Mammary epithelial cell (primary cell): ENCODE measurements at regions not wholly inside any gene's neighbourhood (a gene's known extent, or its start where the extent isn't known, plus 50 kb on each side); places are given as distances from the start of the nearest gene placed in this dataset.

ENCODE experiments used
- EZH2 ChIP-seq: IDR thresholded peaks from 2 replicates; pipeline ENCODE4 v1.6.1; 2012; ENCODE audit warnings: low read length, inconsistent platforms, borderline replicate concordance
- TF ChIP-seq, protein P1 (sequence below), 2 donors: IDR thresholded peaks in 1 of 2; conservative IDR thresholded peaks in 1 of 2; 2 replicates each; pipeline ENCODE4 v1.5.1; 2011 to 2012; ENCODE audit warnings: inconsistent platforms in 2 of 2, low read length in 2 of 2, mild to moderate bottlenecking in 2 of 2, control low read depth in 1 of 2, low read depth in 1 of 2; ENCODE audit not compliant: insufficient read depth in 1 of 2; ENCODE audit errors: extremely low read depth in 1 of 2

DNA sequence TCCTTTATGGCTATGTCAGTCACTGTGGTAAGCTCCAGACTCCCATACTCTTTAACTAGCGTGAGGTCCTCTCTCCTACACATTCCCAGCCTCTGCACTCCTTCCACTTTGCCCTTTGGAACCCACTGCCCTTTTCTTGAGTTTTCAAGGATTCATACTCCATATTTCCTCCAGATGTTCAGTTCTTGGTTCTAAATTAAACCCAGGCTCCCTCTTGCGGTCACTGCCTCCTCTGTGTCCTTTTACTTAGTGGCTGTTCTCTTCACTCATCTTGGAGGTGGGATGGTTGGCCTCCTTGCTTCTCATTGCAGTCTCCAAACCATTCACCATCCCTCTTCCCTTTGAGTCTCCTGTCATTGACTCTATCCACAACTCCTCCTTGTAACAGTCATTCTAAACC is 208.1 kb downstream of the TGFB2 start:
- no peak for TF ChIP-seq EZH2
- TF ChIP-seq, protein P1, sequence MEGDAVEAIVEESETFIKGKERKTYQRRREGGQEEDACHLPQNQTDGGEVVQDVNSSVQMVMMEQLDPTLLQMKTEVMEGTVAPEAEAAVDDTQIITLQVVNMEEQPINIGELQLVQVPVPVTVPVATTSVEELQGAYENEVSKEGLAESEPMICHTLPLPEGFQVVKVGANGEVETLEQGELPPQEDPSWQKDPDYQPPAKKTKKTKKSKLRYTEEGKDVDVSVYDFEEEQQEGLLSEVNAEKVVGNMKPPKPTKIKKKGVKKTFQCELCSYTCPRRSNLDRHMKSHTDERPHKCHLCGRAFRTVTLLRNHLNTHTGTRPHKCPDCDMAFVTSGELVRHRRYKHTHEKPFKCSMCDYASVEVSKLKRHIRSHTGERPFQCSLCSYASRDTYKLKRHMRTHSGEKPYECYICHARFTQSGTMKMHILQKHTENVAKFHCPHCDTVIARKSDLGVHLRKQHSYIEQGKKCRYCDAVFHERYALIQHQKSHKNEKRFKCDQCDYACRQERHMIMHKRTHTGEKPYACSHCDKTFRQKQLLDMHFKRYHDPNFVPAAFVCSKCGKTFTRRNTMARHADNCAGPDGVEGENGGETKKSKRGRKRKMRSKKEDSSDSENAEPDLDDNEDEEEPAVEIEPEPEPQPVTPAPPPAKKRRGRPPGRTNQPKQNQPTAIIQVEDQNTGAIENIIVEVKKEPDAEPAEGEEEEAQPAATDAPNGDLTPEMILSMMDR (conservative IDR thresholded peaks at IDR 0.05 in 1 of 2, IDR thresholded peaks at IDR 0.05 in 1 of 2; ENCODE audit: extremely low read depth in 1 of 2, insufficient read depth in 1 of 2, low read depth in 1 of 2, low read length in 2 of 2): no peak
